ENCODE measurements at regions not wholly inside any gene's neighbourhood (a gene's known extent, or its start where the extent isn't known, plus 50 kb on each side); places are given as distances from the start of the nearest gene placed in this dataset.

DNA sequence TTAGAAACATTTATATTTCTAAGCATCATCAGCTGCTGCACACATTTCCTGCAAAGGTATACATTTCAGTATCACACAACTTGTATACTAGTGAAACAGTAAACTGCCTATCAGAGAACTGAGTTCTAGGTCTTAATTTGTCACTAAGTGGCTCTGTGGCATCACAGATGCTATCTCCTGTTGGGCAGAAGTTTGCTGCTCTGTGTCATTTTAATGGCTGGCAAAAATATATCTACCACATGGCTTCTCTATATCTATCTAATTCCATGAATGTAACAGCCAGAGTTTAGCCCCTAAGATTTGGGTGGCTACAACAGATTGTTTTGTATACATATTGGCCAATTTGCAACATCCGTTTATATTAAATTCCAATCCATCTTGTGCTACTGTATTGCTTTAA is 1231.9 kb upstream of the C9orf72 start:
- H3K36me3 ChIP-seq (ENCODE audit: low read depth, missing control alignments), result no peaks in the 10 kb centered on the region
- 73 to 92% methylated on average over 1 of the region's 1 CpG for WGBS, 2 donors
- TF ChIP-seq POLR2A (IDR thresholded peaks at IDR 0.05), result no peak
- TF ChIP-seq, protein P1, sequence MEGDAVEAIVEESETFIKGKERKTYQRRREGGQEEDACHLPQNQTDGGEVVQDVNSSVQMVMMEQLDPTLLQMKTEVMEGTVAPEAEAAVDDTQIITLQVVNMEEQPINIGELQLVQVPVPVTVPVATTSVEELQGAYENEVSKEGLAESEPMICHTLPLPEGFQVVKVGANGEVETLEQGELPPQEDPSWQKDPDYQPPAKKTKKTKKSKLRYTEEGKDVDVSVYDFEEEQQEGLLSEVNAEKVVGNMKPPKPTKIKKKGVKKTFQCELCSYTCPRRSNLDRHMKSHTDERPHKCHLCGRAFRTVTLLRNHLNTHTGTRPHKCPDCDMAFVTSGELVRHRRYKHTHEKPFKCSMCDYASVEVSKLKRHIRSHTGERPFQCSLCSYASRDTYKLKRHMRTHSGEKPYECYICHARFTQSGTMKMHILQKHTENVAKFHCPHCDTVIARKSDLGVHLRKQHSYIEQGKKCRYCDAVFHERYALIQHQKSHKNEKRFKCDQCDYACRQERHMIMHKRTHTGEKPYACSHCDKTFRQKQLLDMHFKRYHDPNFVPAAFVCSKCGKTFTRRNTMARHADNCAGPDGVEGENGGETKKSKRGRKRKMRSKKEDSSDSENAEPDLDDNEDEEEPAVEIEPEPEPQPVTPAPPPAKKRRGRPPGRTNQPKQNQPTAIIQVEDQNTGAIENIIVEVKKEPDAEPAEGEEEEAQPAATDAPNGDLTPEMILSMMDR (IDR thresholded peaks at IDR 0.05), result no peak

DNA sequence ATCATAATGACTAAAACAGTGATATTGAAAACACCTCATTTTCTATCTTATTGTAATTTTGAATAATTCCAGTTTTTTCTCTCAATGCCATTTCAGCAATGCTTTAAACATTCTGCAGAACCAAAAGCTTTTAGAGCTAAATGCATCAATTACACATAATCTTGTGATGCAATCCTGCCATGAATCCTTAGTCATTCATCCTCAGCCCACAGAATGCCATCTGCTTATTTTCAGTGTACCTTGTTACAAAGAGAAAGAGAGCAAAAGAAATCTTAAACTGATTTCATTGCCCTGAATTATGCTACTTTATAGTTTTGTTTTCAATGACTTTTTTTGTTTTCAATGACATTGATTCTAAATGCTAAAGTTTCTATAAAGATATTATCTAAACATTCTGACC is 1234.8 kb upstream of the C9orf72 start:
- H3K27me3 ChIP-seq, result no peaks in the 10 kb centered on the region
- no peak for DNase-seq
- TF ChIP-seq, protein P1 (IDR thresholded peaks at IDR 0.05), result no peak
- TF ChIP-seq POLR2A (IDR thresholded peaks at IDR 0.05), result no peak
- no peak overlapping the region for H3K27ac ChIP-seq
- H3K36me3 ChIP-seq (ENCODE audit: low read depth, missing control alignments), result no peaks in the 10 kb centered on the region
- no peaks in the 10 kb centered on the region for H3K9me3 ChIP-seq
- intact Hi-C loops (cut with DNase I; ENCODE audit: low total_unique reads), result no loop called here
- no peaks in the 10 kb centered on the region for H3K4me1 ChIP-seq
- no peak overlapping the region for H3K4me3 ChIP-seq

More for the DNA sequence above, 1231.9 kb upstream of the C9orf72 start:
- intact Hi-C loops (cut with DNase I; ENCODE audit: low total_unique reads), result no loop called here
- no peaks in the 10 kb centered on the region for H3K27me3 ChIP-seq
- H3K4me1 ChIP-seq, result no peaks in the 10 kb centered on the region
- DNase-seq, result no peak
- no peak overlapping the region for H3K27ac ChIP-seq
- no peaks in the 10 kb centered on the region for H3K9me3 ChIP-seq
- no peak overlapping the region for H3K4me3 ChIP-seq

DNA sequence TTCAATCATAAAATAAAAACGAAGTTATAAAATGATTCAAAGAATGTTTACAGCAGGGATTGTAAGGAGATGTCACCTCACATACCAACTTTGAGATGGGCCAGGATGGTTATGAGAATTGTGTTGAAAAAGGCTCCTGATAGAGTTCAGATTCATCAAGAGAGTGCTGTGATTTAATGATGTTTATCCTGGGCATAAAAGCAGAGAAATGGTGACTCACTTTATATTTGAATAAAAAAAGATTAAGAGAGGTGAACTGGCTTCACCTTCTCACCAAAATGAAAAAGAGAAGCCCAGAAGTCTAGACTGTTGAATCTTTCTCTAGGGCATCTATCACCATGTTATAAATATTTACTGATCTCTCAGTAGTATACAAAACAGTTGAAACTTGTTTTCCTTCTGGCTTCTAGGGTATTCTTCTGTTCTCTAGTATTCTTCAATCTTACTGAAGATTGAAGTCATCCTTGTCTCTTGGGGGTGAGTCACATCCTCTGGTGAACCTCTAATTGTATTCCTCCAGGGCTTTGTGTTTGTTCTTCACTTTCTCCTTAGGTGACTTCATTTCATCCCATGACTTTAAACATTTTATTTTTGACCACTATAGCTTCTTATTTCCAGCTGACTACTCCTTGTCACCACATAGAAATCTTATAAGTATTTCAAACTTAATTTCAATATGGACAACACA is 1237.3 kb upstream of the C9orf72 start:
- H3K9me3 ChIP-seq, result no peaks in the 10 kb centered on the region
- no peak for DNase-seq
- H3K4me3 ChIP-seq, result no peak overlapping the region
- intact Hi-C loops (cut with DNase I; ENCODE audit: low total_unique reads), result no loop called here
- H3K27ac ChIP-seq, result no peak overlapping the region
- H3K27me3 ChIP-seq, result no peaks in the 10 kb centered on the region
- 76 to 84% methylated on average over 1 of the region's 1 CpG for WGBS, 2 donors
- no peaks in the 10 kb centered on the region for H3K36me3 ChIP-seq (ENCODE audit: low read depth, missing control alignments)
- H3K4me1 ChIP-seq, result no peaks in the 10 kb centered on the region
- no peak for TF ChIP-seq POLR2A (IDR thresholded peaks at IDR 0.05)
- TF ChIP-seq, protein P1 (IDR thresholded peaks at IDR 0.05), result no peak

DNA sequence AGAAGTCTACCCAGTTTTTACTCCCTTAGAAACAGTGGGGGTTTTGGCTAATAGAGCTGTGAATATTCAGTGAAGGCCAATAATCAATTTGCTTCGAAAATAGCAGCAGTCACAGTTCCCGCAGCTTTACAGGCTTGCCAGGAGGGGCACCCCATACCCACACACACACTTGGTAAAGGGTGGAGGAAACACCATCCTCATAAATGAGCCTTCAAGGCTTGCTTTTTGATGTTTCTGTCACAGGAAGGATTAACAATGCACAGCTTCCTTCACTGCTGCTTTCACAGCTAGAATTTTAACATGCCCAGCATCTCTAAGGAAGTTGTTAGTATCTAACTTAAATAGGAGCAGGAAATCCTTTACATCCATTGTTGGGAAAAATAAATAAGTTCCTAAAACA is 1247.5 kb upstream of the C9orf72 start:
- no peak for DNase-seq
- TF ChIP-seq, protein P1 (IDR thresholded peaks at IDR 0.05), result no peak
- TF ChIP-seq POLR2A (IDR thresholded peaks at IDR 0.05), result no peak
- intact Hi-C loops (cut with DNase I; ENCODE audit: low total_unique reads), result no loop called here
- 51 to 52% methylated on average over 2 of the region's 2 CpGs for WGBS, 2 donors
- Histone ChIP-seq H3K36me3 (ENCODE audit: low read depth, missing control alignments) (no peaks in the 10 kb centered on the region), H3K27me3 (no peaks in the 10 kb centered on the region), H3K9me3 (no peaks in the 10 kb centered on the region), H3K4me3 (no peak overlapping the region), H3K27ac (no peak overlapping the region), H3K4me1 (no peaks in the 10 kb centered on the region)

DNA sequence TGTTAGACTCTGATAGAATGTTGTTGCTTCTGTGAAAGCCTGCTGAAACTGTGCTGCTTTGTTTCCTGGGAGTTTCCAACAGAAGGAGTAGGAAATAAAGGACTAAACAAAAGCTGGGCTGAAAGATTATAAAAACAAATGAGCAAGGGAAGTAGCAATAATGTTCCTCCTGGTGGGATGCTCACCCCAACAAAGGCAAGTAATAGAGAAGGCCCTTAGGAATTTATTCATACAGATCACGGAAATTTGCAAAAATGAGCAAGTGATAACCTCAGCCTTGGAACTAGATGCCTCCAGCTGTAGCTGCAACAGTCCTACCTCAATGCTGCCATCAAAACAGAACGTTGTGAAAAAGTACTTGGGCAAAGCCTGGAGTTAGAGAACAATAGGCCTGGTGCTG is 1248.0 kb upstream of the C9orf72 start:
- WGBS, 2 donors, result 70 to 71% methylated on average over 2 of the region's 2 CpGs
- Histone ChIP-seq H3K9me3 (no peaks in the 10 kb centered on the region), H3K27ac (no peak overlapping the region), H3K36me3 (ENCODE audit: low read depth, missing control alignments) (no peaks in the 10 kb centered on the region), H3K4me1 (no peaks in the 10 kb centered on the region), H3K4me3 (no peak overlapping the region), H3K27me3 (no peaks in the 10 kb centered on the region)
- DNase-seq, result no peak
- intact Hi-C loops (cut with DNase I; ENCODE audit: low total_unique reads), result no loop called here
- TF ChIP-seq, protein P1 (IDR thresholded peaks at IDR 0.05), result no peak
- no peak for TF ChIP-seq POLR2A (IDR thresholded peaks at IDR 0.05)

Data from testis (tissue), 2 donors.